ENCODE measurements at regions not wholly inside any gene's neighbourhood (a gene's known extent, or its start where the extent isn't known, plus 50 kb on each side); places are given as distances from the start of the nearest gene placed in this dataset.

- TF ChIP-seq CTCF (IDR thresholded peaks at IDR 0.05) (no peak), POLR2A (IDR thresholded peaks at IDR 0.05) (no peak)
These were observed 82.5 kb upstream of the TBX20 start for GRCh38 chr7:35336444-35336843.
